HG03135 (cell line): ENCODE measurements at regions not wholly inside any gene's neighbourhood (a gene's known extent, or its start where the extent isn't known, plus 50 kb on each side); places are given as distances from the start of the nearest gene placed in this dataset.
A peak's percentile ranks its signal among the peaks of the same experiment; 100 is the strongest.

Source experiments
- ATAC-seq: cut with Tn5 transposase; IDR thresholded peaks from one replicate; pipeline ENCODE4 v1.9.1; 2021; ENCODE audit warnings: mild to moderate bottlenecking, moderate library complexity; ENCODE audit not compliant: unreplicated experiment

DNA sequence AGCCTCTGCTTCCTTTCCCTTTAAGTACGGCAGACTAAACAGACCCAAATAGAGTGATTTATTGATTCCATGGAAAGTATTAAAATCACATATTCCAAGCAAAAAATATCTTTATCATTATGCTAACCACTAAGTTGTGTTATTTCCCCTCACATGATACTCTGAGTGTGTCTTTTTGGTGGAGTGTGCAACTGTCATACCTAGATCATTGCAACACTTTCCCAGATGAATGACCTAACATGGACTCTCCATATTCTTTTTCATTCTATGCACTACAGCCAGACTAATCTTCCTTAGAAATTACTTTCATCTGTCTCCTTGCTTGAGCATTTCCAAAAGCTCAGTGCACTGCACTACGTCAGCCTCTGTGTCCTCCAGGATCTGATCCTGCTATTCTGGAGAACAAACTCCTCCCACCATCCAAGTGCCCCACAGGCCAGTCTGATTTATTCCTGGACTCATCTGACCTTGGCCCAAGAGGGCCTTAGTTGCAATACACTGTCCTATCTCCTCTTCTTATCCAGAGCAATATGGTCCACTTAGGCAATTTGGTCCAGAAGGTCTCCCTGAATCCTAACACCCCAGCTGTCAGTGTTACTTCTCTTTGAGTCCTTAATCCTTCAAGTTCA, 263.3 kb upstream of the KLF6 start:
- ATAC-seq = no peak

DNA sequence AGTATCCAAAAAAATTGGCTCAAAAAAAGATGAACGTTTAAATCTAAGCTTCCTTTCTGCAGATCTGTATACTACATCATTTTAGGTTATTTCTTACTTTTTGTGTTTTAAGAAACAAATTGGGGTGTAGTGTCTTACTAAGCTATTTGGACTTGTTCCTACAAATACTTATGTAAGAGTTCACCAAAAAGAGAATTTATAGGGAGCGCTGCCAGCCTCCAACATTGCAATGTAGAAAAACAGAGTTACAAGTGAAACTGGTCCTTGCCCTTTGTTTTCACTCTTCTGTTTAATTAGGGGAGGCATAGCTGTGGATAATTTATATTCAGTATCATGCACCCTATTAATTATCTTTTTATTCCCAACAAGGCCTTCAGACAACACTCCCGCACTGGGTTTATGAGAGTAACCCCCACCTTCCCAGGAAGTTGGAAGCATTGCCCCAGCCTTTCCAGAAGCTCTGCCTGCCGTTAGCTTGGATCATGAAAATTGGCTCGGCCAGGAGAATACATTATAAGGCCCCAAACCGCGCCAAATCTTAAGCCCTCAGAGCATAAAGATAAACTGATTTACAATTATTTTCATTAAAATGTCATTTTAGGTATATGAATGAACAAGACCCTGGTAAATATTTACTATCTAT, 261.8 kb upstream of the KLF6 start:
- ATAC-seq = no peak

DNA sequence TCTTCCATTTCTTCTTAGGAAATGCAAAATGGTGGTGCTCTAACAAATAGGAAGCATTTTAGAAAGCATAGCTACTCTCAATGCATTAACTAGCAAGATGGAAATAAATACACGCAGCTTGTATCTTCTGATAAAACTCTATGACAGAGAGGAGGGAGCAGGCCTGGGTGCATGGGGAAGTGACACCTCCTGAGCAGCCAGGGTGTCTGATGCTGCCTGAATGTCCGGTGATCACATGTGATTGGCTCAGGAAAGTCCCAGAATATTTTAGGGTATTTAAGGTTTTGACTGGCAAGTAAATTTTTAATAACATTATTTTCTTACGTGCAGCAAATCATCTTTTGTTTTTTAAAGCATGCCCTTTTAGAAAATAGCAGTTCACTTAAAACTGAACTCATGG, 261.0 kb upstream of the KLF6 start:
- ATAC-seq = no peak

DNA sequence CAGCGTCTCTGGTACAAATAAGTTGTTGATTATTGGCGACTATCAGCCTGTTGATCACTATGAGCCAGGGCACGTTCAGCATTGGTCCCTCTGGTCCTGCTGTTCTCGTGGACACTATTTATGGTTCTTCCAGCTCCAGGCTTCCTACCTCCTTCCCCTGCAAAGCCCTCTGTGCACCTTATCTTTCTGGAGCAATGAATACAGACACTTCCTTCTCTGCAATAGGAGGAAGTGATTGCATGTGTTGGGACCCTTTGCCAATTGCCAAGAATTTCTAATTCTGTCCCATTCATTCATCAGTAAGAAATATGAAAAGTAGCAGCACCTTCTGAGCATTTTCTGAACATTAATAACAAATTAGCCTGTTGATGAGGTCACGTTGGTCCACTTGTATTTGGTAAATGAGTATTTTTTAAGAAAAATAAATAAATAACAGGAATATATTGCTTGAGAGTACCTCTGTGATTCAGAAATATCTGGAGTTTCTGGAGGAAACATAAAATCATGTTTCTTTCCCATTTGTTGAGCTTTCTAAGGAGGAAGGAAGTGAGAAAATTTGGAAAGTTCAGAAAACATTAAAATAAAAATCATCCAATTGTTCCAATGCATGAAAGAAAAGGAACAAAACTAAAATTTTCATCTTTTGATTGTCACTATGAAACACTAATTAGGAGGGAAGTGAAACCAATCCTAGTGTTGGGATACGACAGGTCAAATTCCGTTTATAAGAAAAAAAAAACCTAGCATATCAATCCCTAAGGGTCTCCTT, 259.1 kb upstream of the KLF6 start:
- ATAC-seq = no peak

DNA sequence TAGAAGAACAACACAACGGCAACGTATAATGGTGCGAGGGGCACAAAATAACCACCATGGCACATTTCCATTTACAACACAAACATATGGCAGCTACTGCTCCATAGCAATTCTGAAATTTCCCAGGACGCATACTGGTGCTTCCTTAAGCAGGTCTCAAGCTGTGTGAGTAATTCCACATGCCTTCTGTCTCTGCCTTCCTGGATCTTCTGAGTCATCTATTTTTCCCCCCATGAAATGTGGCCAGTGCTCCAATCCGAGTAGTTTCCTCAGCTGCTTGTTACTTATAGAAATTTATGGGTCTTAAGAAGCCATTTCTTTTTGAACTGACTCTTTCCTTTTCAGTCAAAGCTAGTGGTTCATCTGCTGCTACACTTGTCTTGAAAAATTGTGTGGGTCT, 256.6 kb upstream of the KLF6 start:
- no peak for ATAC-seq

DNA sequence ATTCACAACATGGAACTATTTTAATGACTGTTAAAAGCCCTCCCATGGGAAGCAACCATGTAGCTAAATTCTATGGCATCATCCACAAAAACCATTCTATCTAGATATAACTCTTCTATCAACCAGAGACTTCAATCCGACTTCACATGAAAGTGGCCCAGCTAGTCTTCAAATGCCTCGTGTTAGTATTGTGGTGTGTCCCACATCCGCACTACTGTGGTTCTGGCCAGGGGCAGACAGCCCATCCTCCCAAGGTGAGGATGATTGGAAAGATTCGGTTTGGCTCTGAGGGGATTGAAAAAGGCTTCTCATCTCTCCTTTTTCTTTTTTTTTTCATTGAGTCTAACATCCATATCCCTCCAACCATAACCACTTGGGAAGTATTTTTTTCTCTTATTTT, 253.0 kb upstream of the KLF6 start:
- no peak for ATAC-seq

DNA sequence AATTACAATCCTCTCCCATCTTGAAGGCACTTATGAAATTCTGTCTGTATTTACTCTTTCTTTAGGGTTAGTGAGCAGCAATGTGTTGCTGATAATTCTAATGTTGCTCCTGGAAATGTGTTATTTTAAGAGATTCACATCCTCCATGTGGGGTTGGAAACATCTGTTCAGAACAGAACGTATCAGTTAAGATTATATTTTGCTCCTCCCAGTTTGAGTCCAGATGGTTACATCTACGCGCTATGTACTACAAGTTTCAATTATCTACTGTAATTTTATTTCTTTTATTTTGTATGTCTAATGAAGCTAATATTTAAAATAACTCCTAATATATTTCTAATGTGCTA, 250.6 kb upstream of the KLF6 start:
- no peak for ATAC-seq

DNA sequence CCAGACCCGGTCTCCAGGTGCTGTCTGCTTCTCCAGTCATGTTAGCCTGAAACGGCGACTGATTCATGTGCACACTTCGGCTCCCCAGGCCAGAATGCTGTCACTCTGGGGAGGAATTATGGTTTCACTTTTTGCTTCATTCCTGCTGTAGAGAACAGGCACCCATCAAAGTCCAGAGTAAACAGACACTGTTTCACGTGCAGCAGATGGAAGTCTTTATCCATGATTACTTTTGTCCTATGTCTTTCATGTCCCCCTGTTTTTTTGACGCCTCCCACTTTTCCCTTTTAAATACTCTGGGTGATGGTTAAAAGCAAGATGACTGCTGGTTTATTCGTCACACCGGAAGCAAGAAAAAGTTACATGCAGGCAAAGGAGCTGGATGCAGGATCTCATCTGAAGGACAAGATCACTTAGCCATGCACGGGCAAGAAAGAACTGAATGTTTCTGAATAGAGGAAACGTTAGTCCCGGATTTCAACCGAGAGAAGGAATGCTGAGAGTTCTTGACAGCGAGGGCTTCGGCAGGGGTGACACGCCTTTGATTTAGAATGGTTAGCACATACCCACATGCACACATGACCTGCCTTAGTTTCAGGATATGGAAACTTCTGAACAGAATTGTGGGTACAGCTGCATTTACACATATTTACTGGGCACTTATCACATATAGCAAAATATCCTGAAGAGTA, 250.0 kb upstream of the KLF6 start:
- no peak for ATAC-seq

DNA sequence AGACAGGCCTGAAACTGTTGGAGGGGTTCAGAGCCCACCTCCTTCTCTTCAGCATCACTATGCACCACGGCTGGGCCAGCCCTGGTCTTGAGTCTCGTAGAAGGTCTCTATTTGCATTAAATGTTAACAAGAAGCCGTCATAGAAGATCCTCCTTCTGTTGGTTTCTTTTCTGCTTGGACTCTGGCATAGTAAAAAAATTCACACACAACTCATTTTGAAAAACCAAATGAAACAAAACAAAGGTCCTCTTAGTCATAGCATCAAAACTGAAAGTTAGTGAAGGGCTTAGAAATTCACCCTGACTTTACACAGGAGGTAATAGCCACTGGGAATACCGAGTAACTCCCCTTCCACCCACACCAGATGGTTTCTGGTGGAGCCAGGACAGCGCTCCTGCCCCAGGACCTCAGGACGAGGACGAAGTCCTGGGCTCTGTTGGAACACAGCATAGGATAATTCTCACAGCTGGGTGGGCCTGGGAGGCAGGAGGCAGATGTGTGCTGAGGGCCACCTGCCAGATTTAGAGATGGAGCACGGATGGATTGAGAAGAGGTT, 248.4 kb upstream of the KLF6 start:
- peak; percentile 87 for ATAC-seq

DNA sequence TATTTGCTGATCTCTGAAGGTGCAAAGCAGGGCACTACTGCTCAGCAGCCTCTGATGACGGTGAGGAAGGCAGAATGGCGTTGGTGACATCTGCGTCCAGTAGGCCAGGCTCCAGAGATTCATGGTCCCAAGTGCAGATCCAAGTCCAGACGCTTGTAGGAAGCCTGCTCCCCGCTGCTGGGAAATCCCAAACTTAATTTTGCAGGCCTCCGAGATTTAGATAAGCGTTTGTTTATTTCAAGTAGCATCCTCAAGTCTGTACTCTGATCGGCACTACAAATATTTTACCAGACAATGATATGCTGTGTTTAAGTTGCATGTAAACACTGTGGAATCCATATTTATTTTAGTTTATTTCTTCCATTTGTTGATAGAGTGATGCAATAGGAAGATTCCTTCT, 244.9 kb upstream of the KLF6 start:
- no peak for ATAC-seq

DNA sequence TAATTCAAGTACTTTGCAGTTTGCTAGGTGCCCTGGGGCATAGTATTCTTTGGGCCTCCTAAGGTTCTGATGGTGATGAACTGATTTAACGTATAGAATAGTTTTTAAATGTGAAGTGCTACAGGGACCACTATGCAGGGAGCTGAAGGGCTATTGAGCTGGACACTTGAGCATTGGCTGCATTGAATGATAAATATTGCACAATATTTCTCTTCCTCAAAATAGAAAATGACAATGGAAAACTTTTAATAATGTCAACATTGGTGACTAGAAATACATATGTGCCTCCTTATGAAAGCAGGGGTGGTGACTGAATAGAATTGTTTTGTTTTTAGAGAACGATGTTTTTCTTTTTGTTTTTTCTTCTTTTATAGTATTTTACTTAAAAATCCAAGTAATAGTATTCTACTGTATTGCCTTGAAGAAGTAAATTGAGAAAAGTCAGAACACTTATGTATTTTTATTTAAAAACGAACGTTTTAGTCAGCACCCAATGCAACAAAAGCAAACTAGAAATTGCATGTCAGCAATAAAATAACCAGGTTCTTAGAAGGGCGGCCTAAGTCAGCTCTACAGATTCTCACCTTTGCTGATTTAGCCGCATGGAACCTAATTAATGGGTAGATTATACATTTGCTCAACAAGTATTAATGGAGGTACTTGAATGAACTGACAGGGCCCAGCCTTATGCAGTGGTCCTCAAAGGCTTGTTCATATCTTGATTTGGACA, 244.0 kb upstream of the KLF6 start:
- ATAC-seq = no peak

DNA sequence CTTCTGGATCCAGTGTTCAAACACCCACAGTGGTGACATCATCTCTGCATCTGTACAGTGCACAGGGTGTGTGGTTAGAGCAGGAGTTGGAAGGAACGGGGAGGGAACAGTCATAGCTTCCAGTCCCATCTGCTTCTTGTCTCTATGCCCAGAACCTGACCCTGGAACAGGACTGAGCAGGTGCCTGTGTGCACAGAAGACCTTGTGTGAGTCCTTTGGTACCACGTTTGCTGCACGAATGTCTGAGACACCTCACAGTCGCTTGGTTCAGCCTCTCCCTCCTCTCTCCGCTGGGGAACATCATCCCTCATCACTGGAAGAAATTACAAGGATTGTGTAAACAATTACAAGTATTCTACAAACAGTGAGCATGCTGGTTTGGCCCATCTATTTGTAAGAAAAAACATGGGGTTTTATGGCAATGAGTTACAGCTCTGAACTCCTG, 243.0 kb upstream of the KLF6 start:
- ATAC-seq = no peak

DNA sequence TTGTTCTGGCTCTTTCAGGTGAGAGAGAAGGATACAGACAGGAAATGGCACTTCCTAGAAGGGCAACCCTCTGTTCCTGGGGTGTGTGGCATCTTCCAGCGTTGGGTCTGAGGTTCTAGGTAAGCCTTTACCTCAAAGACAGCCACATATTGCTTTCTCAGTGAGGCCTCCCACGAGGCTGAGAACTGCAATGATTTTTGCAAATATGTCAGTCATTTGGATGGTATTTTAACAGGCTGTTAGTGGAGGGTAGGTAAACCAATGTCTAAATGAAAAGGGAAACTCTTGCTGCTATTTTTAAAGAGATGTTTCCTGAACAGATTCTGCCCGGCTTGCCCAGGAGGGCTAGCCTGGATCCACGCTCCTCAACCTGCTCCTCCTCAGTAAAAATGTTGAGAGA, 240.3 kb upstream of the KLF6 start:
- ATAC-seq = no peak

DNA sequence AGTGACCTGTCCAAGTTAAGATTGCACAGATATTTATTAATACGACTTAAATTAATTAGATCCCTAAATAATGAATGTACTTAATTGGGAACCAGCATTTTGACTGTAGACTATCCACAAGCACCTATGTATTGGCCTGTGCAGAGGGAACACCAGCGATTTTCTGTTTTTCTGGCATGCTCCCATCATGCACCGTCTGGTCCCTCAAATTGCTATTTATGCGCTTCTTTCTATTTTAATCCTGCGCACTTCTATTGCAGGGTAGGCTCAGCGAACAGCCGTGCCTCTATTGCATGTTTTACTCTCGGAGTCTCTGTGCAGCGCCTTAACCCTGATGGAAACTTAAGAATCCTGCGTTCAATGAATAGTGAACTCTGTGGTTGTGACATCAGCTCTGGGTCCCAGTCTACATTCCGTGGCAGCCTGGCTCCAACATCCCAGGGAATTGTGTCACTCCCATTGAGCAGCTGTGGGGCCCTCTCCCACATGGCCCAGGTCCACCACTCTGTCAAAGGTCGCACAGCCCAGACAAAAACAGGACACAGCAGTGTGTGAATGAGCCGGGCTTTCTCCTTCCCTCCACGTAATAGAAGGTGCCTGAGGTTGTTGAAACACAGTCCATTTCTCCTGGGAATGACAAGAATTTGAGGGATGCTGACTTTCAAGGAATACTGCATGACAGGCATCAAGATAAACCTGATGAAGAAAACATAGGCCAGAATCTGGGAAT, 239.7 kb upstream of the KLF6 start:
- ATAC-seq = no peak

DNA sequence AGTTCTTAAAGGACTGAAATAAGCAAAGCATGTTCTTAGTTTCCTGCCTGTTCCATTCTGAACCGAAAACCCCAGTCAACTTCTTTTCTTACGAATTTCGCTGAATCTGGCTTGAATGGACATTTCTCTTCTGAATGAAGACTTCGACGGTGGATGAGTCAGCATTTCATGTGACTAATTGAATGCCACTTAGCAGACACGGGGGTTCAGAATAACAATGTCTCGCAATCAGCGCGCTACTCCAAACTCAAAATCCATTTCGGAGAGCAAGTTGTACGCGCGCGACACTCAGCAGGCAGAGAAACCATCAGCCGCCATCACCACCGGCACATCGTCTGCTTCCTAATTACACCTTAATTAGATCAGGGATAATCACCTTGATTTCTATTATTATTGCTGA, 239.0 kb upstream of the KLF6 start:
- no peak for ATAC-seq

DNA sequence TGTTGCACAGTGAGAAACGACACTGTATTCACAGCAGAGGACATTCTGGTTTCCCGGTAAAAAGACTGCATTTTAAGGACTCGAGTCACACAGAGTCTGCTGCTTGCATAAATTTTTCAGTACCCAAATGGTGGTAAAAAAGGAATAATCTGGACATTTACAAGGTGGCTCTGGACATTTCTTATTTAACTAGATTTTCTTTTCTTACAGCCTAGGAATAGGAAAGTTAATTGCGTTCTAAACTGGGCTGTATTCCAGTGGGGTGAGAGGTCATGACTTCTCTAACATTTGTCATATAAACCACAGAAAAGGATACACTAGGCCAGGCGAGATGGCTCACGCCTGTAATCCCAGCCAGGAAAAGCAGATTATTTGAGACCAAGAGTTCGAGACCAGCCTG, 237.5 kb upstream of the KLF6 start:
- ATAC-seq = no peak

DNA sequence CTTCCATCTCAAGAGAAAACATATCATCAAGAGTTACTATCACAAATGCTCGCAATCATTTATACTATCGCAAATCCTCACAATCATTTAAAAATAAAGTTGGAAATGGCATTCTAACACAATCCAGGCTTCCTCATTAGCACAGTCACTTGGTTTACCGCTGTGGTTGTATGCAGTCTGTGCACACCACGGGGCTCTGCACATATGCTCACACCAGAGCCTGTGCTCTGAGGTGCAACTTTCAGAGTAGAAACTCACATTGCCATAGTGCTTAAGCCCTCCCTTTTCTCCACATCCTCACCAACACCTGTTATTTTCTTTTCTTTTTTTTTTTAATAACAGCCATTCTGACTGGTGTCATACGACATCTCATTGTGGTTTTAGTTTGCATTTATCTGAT, 235.6 kb upstream of the KLF6 start:
- no peak for ATAC-seq

DNA sequence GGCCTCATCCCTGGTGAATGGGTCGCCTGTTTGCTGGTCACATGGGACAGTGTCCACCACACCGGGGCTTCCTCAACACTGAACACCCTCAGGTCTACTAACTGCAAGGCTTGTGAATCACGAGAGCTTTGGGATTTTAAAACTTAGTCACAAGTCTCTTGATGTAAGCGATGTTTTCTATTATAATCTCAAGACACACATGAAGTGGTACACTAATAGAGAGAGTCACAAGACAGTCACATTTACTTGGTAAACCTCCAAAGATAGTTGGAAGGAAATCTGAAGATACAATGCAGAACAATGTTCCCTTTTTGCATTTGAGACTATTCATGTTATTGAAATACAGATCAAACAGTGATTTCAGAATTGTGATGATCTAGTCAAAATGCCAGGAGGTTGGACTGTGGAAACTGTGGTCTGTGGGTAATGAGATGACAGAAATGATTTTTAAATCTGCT, 233.1 kb upstream of the KLF6 start:
- no peak for ATAC-seq

DNA sequence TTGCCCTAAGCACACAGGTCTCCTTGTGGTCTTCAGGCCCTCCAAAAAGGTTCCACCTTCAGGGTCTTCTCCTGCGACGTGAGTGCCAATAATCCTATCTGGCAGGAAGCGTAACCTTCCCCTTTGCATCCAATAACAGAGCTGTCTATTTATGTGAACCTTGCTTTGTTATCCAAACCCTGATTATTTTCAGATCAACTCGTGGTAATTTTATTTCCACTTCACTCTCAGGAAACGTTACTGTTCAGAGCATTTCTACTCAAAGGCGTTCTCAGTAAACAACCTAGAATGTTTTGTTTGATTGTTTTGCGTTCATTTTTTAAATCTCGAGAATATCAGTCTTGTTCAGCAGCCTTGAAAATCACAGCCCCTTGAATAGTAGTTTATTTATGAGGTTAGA, 232.3 kb upstream of the KLF6 start:
- no peak for ATAC-seq

DNA sequence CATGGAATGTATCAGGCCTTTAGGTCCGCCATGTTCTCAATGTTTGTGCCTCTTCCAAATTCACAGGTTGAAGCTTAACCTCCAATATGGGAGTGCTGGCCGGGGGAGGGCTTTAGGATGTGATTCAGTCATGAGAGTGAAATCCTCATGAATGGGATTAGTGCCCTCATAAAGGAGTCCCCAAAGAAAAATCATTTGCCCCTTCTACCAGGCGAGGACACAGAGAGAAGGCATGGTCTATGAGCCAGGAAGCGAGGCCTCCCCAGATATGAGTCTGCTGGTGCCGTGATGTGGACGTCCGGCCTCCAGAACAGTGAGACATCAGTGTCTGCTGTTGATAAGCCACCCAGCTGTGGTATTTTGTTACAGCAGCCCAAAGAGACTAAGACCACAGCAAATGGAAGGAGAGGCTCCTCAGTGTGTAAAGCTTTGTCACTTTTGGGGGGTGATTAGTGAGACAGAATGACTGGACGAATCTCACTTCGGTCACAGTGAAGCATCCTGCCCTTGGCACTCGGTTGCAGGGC, 231.3 kb upstream of the KLF6 start:
- no peak for ATAC-seq
